Heart left ventricle (tissue), 13 donors: ENCODE measurements at regions not wholly inside any gene's neighbourhood (a gene's known extent, or its start where the extent isn't known, plus 50 kb on each side); places are given as distances from the start of the nearest gene placed in this dataset.

Experiments
- POLR2A ChIP-seq, 2 donors: fragments of 450-650 bp; IDR thresholded peaks; one replicate each; pipeline ENCODE4 v1.6.1; 2017; ENCODE audit warnings: antibody characterized with exemption in 2 of 2, mild to moderate bottlenecking in 2 of 2, moderate library complexity in 2 of 2
- TF ChIP-seq, protein P1 (sequence below), 12 donors: fragments of 200-600 bp; sonication (generic) in 4 of 12; IDR thresholded peaks; one replicate each; pipeline versions ENCODE4 v1.5.0 to v1.8.0; 2018 to 2022; ENCODE audit warnings: antibody characterized with exemption in 12 of 12, mild to moderate bottlenecking in 5 of 12
- donor health status: ischemic (EF 13 %, LVEDD 7.1; RV severe dilation, severe dysfunction).
- donor health status: DM: no; HTN: yes; CAD: no.
- donor health status: DM: no; HTN: no; CAD: no.
- donor health status: ischemic (EF 25% LVEDD 6.9; RV normal size, moderate dysfunction).
- donor health status: ischemic (EF 25% LVEDD 5.7; RV mildly dilated, moderate dysfunction).
- donor health status: ischemic (EF 35%, LVEDD 5.7; RV mildly dilated, moderate dysfunction).
- donor health status: nonischemic (EF 11% LVEDD 7.7; RV severe dilation, severe dysfunction).
- donor health status: DM: yes; HTN: yes; CAD: no.
- donor health status: PGD.
- donor health status: ischemic (EF 29% LVEDD 5.4; RV normal size, mild dysfunction).
- donor health status: nonischemic (EF 23%, LVEDD 6.1; RV moderate dilation, normal function).

DNA sequence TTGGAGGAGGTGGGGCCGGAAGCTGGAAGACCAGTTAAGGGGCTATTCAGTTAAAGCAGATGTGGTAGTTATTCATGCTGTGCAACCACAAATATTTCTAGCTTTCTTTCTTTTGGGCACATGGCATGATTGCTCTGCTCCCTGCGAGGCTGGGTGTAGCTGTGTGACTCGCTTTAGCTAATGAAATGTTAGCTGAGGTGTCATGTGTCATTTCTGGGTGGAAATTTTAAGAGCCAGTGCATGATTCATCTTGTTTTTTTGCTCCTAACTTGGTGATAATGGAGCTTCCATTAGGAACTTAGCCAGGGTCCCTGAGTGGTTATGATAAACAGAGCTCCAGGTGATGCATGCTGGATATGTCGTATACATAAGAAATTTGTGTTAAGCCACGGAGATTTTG is 300.6 kb downstream of the SATB1 start:
- TF ChIP-seq, protein P1, sequence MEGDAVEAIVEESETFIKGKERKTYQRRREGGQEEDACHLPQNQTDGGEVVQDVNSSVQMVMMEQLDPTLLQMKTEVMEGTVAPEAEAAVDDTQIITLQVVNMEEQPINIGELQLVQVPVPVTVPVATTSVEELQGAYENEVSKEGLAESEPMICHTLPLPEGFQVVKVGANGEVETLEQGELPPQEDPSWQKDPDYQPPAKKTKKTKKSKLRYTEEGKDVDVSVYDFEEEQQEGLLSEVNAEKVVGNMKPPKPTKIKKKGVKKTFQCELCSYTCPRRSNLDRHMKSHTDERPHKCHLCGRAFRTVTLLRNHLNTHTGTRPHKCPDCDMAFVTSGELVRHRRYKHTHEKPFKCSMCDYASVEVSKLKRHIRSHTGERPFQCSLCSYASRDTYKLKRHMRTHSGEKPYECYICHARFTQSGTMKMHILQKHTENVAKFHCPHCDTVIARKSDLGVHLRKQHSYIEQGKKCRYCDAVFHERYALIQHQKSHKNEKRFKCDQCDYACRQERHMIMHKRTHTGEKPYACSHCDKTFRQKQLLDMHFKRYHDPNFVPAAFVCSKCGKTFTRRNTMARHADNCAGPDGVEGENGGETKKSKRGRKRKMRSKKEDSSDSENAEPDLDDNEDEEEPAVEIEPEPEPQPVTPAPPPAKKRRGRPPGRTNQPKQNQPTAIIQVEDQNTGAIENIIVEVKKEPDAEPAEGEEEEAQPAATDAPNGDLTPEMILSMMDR (IDR thresholded peaks at IDR 0.05) = no peak
- TF ChIP-seq POLR2A (IDR thresholded peaks at IDR 0.05) = no peak
